GM18870 (cell line): ENCODE measurements at regions not wholly inside any gene's neighbourhood (a gene's known extent, or its start where the extent isn't known, plus 50 kb on each side); places are given as distances from the start of the nearest gene placed in this dataset.
"Not testable (repeated sequence)": the region's sequence is repeated elsewhere in the genome, so short reads cannot be mapped to it uniquely, and the experiment has no call there.

Source experiments
- ATAC-seq: cut with Tn5 transposase; IDR thresholded peaks from one replicate; pipeline ENCODE4 v1.9.1; 2021; ENCODE audit warnings: moderate library complexity; ENCODE audit not compliant: unreplicated experiment

DNA sequence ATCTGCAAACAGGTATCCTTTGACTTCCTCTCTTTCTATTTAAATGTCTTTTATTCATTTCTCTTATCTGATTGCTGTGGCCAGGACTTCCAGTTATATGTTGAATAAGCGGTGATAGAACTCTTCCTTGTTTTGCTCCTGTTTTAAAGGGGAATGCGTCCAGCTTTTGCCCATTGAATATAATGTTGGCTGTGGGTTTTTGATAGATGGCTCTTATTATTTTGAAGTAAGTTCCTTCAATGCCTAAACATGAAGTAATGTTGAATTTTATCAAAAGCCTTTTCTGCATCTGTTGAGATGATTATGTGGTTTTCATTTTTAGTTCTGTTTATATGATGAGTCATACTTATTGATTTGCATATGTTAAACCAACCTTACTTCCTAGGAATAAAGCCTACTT, 300.5 kb upstream of the CTNND2 start:
- no peak for ATAC-seq

DNA sequence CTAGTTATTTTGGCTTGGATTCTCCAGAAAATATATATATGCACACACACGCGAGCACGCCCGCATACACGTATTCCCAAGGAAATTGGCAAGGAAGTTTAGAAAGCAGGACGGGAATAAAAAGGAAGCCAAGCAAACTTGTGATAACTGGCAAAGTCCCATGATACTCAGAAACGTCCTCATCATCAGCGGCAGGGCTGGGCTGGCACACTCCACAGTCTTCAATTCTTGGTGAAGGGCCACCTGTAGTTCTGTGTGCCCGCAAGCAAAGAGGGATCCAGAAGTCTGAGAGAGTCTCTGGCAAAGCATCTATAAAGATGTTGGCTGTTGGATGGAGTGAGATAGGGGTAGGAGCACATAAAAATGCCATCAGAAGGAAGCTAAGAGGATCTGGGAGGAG, 289.3 kb upstream of the CTNND2 start:
- ATAC-seq = no peak

DNA sequence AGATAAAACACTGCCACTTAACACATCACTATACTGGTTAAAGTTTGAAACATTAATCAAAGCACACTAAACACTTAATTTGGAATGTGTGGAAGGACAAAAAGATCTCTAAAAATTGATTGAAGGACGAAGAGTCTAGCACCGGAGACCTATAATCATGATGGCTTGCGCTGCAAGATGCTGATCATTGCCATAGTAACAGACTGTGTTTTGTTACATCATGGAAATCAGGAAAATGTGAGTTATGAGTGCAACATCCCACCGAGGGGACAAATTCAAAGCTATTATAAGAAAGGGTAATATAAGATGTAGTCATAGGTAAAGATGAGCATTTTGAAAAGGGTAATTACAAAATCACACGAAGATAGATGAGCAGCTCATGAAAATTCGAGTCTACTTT, 278.8 kb upstream of the CTNND2 start:
- no peak for ATAC-seq

DNA sequence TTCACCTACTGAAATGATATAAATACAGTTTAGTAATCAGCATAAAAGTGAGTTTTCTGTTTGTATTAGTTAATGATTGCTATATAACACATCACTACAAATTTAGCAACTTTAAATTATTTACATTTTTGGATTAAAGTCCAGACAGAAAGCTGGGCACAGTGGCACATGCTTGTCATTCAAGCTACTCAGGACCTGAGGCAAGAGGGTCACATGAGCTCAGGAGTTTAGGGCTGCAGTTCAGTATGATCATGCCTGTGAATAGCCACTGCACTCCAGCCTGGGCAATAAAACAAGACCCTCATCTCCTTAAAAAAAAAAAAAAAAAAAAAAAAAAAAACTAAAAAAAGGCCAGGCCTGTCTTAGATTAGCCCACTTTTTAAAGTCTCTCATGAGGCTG, 273.6 kb upstream of the CTNND2 start:
- ATAC-seq = no peak

DNA sequence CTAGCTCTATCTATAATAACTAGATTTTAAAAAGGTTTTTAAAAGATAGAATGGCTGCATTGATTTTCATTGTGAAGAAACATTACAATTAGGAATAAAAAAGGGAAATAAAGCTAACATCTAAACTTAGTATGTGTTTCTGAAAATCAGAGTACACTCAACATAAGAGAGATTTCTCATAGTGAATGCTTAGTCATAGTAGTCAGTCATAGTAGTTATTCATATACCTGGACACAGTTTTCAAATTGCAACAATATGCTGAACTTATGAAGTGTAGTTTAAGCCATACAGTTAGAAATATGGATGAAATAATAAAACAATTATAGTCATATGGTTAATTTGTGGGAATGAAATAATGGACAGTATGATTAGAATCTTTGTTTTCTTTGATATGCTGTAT, 273.0 kb upstream of the CTNND2 start:
- ATAC-seq = no peak

DNA sequence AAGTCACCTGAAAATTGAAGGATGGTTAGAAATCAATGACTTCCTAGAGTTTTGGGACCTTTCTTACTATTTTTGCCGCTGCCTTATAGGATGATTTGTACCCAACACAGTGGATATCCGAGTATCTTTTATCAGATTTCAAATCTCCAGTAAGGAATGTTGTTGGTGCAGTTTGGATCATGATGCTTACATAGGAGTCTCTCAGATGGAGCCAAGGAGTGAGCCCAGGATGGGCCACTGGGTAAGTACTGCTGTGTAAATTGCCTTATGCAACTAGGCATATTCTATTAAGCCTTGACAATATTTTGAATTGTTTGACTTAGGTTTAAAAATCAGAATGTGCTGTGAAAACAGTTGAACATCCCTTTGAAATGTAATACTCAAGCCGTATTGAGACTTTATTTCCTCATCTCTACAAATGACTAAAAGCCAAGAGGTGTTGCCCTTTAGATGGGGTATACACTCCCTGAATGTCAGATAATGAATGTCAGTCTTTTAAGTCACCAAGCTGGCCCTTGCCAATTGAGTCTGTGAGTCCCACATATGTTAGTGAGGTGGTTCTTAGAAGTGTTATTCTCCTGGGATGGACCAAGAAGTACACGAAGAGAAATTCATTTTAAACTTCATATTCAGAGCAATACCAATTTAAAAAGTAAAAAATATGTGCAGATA, 271.8 kb upstream of the CTNND2 start:
- no peak for ATAC-seq

DNA sequence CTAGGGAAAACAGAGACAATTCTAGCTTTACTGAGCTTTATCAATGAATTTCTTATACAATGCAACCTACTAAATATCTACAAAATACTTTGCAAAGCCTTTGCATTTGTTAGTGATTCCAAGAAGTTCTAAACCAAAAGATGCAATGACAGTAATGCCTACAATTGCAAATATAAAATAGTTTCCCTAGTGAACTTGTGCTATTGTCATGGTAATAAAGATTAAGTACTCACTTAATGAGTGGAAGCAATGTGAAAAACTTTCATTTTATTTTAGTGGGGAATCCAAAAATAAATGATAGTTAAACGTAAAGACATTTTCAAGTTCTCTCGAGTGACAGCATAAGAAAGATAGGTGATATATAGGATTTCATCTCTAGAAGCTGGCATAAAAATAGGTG, 270.5 kb upstream of the CTNND2 start:
- no peak for ATAC-seq

DNA sequence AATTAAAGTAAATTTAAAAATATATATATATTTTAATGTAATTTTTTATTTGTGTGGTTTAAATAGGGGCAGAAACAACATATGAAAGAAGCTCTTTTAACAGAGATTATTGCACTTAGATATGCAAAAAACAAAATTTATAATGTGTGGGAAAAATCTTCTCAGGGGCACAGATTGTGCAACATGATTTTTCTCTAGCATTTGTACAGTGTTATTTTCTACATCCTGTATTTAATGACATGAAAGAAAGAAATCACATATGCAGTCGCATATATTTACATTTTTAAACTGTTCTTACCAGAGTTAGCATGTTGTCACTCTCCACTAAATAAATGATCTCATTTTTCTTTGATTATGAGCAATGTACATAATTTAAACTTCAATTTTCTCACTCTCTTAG, 265.3 kb upstream of the CTNND2 start:
- ATAC-seq = no peak

DNA sequence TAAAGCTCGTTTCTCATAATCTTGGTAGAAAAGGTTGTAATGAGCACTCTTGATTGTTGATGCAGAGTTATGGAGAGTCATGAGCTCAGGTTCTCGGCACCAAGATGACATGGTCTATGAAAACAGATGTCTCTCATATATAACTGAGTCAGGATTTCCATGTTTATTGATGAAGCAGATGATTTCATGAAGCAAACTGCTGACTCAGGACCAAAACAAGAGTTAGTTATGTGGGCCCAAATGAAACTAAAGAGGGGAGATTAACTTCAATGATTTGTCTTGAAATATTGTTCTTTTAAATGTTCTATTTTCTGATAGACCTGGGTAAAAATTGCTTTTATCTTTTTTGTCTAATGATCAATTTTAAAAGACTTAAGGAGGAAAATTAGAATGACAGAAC, 258.6 kb upstream of the CTNND2 start:
- ATAC-seq = no peak

DNA sequence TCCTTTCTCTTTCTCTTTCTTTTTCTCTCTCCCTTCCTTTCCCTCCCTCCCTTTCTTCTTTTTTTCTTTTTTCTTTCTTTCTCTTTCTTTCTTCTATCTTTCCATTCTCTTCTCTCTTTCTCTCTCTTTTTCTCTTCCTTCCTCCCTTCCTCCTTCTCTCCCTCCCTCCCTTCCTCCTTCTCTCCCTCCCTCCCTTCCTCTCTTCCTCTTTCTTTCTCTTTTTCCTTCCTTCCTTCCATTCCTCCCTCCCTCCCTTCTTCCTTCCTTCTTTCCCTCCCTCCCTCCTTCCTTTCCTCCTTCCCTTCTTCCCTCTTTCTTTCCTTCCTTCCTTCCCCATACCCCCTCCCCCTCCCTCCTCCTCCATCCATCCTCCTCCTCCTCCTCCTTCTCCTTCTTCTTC, 243.3 kb upstream of the CTNND2 start:
- ATAC-seq = no peak

DNA sequence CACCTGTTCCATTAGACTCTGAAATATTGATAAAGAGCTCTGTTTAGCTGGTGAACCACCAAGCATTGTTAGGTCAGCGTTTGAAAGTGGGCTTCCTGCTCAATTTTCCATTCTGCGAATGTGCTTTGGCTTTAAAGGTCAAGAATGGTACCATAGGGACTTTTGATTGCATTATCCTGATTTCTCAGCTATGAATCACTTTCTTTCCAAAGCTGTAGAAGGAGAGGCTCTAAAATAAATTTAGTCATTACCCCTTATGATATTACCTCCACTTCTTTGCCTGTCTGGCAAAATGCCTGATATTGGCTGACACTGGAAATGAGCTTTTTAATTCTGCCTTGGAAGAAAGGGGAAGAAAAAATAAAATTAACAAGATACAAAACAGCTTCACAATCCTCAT, 237.2 kb upstream of the CTNND2 start:
- ATAC-seq = no peak

DNA sequence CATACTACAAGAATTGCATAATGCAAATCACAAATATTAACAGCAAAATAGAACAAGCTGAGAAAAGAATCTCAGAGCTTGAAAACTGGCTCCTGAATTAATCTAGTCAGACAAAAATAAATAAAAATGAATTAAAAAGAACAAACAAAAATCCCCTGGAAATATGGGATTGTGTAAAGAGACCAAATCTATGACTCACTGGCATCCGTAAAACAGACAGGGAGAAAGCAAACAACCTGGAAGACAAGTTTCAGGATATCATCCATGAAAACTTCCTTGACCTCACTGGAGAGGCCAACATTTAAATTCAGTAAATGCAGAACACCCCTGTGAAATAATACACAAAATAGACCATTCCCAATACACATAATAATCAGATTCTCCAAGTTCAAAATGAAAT, 229.3 kb upstream of the CTNND2 start:
- no peak for ATAC-seq

DNA sequence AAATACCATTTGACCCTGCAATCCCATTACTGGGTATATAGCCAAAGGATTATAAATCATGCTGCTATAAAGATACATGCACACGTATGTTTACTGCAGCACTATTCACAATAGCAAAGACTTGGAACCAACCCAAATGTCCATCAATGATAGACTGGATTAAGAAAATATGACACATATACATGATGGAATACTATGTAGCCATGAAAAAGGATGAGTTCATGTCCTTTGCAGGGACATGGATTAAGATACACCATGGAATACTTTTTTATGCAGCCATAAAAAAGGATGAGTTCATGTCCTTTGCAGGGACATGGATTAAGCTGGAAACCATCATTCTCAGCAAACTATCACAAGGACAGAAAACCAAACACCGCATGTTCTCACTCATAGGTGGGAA, 226.8 kb upstream of the CTNND2 start:
- ATAC-seq = not testable (repeated sequence)

DNA sequence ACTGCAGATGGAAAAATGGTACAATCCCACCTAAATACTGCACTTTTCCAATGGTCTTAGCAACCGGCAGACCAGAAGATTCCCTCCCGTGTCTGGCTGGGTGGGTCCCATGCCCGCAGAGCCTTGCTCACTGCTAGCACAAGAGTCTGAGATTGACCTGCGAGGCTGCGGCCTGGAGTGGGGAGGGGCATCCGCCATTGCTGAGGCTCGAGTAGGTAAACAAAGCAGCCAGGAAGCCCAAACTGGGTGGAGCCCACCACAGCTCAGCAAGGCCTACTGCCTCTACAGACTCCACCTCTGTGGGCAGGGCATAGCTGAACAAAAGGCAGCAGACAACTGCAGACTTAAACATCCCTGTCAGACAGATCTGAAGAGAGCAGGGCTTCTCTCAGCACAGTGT, 221.6 kb upstream of the CTNND2 start:
- no peak for ATAC-seq

DNA sequence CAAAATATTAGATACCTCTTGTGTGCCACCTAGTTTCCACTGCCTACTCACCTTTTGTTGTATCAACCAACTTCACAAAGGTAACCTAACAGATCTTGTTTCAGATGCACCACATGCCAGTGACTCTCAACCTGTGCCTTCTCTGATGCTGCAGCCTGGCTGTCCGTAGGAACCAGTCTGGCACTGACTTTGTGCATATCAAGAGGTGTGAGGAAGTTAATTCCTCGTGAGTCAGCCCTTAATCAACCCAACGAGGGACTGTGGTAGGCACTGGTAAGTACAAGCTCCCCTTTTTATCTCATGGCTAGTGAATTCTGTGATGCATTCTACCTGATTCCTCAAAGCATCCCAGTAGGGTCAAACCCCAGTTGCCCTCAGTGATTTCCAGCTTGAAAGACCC, 215.4 kb upstream of the CTNND2 start:
- no peak for ATAC-seq

DNA sequence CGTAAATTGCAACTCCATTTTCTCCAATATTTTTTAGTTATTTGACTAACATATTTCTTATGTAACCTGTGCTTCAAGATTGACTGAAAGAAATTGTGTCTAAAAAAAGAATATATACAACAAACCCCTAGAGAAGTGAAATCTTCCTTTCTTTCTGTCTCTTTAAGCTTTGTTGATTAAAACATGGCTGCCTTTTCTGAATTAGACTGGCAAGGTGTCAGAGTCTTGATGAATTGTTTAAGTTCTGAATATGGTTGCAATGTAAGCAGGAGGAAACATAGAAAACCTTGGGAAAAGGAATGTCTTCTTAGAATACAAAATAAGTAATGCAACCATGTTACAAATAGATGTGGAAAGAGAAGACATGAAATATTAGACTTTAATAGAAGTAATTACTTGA, 209.8 kb upstream of the CTNND2 start:
- ATAC-seq = no peak

DNA sequence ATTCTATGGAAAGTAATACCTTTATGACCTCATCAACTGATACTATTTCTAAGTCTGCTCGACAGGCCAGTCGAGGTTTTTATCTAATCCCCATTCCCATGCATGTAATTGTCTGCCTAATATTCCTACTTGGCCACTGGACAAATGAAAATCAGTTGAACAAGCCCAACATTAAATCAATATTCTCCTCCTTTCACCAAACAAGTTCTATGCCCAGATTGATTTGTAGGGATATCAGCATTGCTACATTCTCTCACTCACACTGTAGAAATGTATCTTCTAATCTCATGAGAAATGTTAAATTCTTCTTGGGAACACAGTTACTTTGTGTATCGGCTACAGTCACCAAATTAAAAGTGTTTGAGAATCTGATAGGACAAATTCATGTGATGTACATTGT, 208.8 kb upstream of the CTNND2 start:
- ATAC-seq = no peak

DNA sequence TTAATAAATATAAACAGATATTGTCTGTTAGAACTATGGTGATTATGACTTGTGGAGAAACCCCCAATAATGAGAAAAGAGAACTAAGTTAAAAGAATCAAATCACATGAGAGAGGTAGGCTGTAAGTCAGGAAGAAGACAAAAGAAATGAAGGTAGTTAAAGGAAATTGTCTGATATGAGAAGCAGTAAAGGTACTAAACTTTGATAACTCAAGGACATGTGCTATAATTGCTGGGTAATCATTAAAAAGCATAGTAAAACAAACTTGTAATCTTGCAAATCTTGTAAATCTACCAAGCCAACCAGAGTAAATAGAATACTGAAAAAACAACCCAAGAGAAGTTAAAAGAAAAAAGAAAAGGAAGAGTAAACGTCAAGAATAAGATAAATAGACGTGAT, 207.0 kb upstream of the CTNND2 start:
- no peak for ATAC-seq

DNA sequence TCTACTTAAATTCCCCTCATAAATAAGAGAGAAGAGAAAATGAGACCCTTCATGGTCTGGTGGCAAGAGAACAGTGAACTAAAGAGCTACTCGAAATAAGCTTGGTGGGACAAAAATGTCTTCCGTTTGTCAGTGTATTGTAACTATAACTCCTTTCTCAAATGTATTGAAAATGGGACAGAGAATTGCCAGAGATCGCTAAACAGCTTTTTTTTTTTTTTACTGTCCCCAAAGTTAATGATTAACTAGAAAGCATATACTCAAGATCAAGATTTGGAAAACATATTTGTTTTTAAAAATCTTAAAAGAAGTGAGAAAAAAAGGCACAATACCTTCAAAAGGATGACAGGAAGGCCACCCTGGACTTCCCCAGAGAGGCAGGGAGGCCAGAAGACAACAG, 206.4 kb upstream of the CTNND2 start:
- ATAC-seq = no peak

DNA sequence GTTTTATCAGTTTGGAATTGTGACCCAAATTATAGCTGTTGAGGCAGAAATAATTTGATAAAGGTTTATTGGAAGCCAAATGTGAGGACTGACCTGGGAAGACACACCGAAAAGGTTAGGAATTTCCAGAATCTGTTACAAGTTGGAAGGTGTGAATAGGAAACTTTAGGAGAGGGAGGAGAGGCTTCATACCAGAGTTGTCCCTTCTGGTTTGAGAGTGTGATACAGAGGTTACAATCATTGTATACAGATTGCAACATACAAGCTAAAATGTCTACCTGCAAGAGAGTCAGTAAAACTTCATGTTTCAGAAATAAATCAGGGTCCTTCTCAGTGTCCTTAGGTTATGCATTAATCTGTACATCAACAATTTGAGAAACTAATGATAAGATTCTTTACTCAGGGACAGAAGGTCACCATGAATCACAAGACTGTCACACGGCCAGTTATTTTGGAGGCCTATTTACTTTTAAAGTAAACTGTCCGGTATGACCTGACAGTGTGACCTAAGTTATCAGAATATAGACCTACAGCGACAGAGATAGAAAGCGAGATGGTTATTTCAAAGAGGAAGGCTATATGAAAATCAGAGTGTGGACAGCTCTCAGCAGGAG, 204.9 kb upstream of the CTNND2 start:
- ATAC-seq = no peak

DNA sequence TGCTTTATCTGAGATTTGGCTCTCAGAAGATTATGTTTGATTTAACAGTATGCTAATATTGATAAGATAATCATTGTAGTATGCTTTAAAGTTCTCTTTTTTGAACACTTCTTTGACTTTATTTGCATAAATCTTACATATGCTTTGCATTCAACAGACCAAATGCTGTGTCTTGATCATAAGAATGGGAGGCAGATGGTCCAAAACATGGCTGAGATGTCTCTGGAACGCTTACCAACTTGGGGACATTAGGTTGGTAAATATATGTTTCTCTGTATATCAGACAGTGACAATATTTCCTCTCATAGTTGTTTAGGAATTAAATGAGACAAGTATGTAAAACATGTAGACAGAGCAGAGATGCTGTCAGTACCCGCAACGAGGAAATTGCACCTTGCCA, 197.9 kb upstream of the CTNND2 start:
- ATAC-seq = no peak

DNA sequence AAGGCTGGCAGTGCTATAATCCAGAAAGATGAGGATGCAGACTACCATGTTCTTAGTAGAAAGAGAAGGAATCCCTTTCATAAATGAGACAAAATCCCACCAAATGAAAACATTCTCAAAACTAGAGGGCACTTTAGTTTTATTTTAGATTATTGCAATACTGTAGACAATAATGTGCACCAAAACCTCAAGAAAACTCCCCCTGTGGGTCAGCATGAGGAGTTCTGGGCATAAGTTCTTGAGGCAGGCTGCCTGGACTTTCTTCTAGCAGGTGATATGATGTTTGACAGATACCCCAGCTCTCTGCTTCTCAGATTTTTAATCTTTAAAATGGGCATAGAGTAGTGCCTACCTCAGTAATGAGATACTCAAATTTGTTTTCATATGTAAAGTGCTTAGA, 196.3 kb upstream of the CTNND2 start:
- ATAC-seq = no peak

DNA sequence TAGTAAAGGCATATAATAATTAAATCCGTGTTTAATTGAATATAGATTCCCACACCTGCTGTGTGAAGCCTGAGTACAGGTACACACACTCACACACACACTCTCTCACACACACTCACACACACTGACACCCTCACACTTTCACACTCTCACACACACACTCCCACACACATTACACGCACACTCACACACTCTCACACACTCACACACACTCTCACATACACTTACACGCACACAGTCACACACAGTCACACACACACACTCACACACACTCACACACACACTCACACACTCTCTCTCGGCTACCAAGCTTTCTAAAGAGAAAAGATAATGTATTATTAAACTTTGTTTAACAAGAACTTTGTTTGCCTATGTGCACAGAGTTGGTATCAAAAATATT, 195.1 kb upstream of the CTNND2 start:
- ATAC-seq = no peak
